ENCODE measurements at regions not wholly inside any gene's neighbourhood (a gene's known extent, or its start where the extent isn't known, plus 50 kb on each side); places are given as distances from the start of the nearest gene placed in this dataset.

DNA sequence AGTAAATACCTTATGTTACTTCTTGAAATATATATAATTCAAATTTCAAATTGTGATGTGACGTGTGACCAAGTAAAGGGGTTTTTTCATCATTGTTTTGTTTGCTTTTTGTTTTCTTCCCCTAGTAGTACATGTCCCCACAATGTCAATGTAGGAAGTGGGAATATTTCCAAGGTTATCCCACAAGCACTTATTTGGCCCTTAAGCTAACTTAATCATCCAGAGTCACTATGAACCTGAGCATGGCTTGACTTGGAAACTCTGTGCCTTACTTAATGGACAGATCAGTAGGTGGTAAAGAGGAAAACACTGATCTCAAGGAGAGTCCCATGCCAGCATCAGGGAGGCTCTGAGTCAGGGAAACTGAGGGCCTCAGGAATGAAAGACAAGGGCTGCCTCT, 569.3 kb upstream of the IGFBP3 start:
- no peaks in the 10 kb centered on the region for H4K20me1 ChIP-seq (ENCODE audit: control insufficient read depth, insufficient read depth)
- ChIA-PET SMC1A (ENCODE audit: uncharacterized antibody, unreplicated experiment) (interaction anchor here (0.5 to 1.6 kb wide), 7 partner anchors 13 to 136 kb away, joined by 3 read pairs; no protein-coding TSS in a partner anchor), CTCF (no interaction called here), POLR2A (no interaction called here), RAD21 (ENCODE audit: unreplicated experiment) (no interaction called here)
- H3K4me3 ChIP-seq, result no peak overlapping the region
- H3K9ac ChIP-seq (ENCODE audit: control insufficient read depth, insufficient read depth, low read length), result no peak overlapping the region
- WGBS (ENCODE audit: insufficient coverage, insufficient replicate concordance, low lambda C conversion rate, missing lambda C conversion rate), result 0% methylated on average over 1 of the region's 1 CpG
- H3K79me2 ChIP-seq (ENCODE audit: control insufficient read depth, insufficient read depth, low read length), result no peaks in the 10 kb centered on the region
- no peaks in the 10 kb centered on the region for H3K27me3 ChIP-seq (replicated peaks in 1 of 2; ENCODE audit: control insufficient read depth in 2 of 2, insufficient read depth in 2 of 2, low read length in 1 of 2)
- ATAC-seq (no peak), FAIRE-seq (no peak), DNase-seq (ENCODE audit: low read depth, low spot score) (no peak)
- intact Hi-C loops (cut with micrococcal nuclease; ENCODE audit: unreplicated experiment) (no loop called here), in situ Hi-C loops (cut with MboI) (no loop called here)
- no peaks in the 10 kb centered on the region for H3K9me3 ChIP-seq (replicated peaks; ENCODE audit: control insufficient read depth, insufficient read depth, low read length)
- no peak overlapping the region for H3K27ac ChIP-seq (ENCODE audit: control insufficient read depth, insufficient read depth)
- H2AFZ ChIP-seq (ENCODE audit: control insufficient read depth, low read depth, low read length), result no peak overlapping the region
- no peaks in the 10 kb centered on the region for H3K36me3 ChIP-seq (ENCODE audit: control insufficient read depth in 2 of 2, insufficient read depth in 2 of 2, low read length in 1 of 2)
- BruUV-seq (replicated peaks), result no TSS peak
- H3K4me1 ChIP-seq (ENCODE audit: control insufficient read depth, insufficient read depth, low read length), result no peaks in the 10 kb centered on the region
- no peak overlapping the region for H3K4me2 ChIP-seq (ENCODE audit: control insufficient read depth, insufficient read depth)
- TF ChIP-seq, protein P1, sequence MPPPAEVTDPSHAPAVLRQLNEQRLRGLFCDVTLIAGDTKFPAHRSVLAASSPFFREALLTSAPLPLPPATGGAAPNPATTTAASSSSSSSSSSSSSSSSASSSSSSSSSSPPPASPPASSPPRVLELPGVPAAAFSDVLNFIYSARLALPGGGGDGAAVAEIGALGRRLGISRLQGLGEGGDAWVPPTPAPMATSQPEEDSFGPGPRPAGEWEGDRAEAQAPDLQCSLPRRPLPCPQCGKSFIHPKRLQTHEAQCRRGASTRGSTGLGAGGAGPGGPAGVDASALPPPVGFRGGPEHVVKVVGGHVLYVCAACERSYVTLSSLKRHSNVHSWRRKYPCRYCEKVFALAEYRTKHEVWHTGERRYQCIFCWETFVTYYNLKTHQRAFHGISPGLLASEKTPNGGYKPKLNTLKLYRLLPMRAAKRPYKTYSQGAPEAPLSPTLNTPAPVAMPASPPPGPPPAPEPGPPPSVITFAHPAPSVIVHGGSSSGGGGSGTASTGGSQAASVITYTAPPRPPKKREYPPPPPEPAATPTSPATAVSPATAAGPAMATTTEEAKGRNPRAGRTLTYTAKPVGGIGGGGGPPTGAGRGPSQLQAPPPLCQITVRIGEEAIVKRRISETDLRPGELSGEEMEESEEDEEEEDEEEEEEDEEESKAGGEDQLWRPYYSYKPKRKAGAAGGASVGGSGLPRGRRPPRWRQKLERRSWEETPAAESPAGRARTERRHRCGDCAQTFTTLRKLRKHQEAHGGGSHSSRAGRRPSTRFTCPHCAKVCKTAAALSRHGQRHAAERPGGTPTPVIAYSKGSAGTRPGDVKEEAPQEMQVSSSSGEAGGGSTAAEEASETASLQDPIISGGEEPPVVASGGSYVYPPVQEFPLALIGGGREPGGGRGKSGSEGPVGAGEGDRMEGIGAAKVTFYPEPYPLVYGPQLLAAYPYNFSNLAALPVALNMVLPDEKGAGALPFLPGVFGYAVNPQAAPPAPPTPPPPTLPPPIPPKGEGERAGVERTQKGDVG (CRISPR knock-in tag; IDR thresholded peaks at IDR 0.05), result no peak
- TF ChIP-seq RAD51 (IDR thresholded peaks at IDR 0.05) (no peak), MEF2A (IDR thresholded peaks at IDR 0.05; ENCODE audit: insufficient read depth, low read depth, low read length) (no peak), IRF4 (IDR thresholded peaks at IDR 0.05; ENCODE audit: low read depth, low read length) (no peak), STAT1 (conservative IDR thresholded peaks at IDR 0.05) (no peak), ZZZ3 (IDR thresholded peaks at IDR 0.05; ENCODE audit: control insufficient read depth, insufficient read length, low read depth) (no peak), RB1 (IDR thresholded peaks at IDR 0.05; ENCODE audit: borderline replicate concordance) (no peak), KAT2A (conservative IDR thresholded peaks at IDR 0.05; ENCODE audit: control insufficient read depth, low read depth, low read length) (no peak), IKZF1 (conservative IDR thresholded peaks at IDR 0.05) (no peak), BHLHE40 (IDR thresholded peaks at IDR 0.05; ENCODE audit: borderline replicate concordance in 1 of 2, low read depth in 2 of 2, low read length in 1 of 2) (no peak), PAX8 (IDR thresholded peaks at IDR 0.05) (no peak), SRF (IDR thresholded peaks at IDR 0.05; ENCODE audit: low read depth in 2 of 2, low read length in 2 of 2) (no peak)
- TF ChIP-seq, protein P2, sequence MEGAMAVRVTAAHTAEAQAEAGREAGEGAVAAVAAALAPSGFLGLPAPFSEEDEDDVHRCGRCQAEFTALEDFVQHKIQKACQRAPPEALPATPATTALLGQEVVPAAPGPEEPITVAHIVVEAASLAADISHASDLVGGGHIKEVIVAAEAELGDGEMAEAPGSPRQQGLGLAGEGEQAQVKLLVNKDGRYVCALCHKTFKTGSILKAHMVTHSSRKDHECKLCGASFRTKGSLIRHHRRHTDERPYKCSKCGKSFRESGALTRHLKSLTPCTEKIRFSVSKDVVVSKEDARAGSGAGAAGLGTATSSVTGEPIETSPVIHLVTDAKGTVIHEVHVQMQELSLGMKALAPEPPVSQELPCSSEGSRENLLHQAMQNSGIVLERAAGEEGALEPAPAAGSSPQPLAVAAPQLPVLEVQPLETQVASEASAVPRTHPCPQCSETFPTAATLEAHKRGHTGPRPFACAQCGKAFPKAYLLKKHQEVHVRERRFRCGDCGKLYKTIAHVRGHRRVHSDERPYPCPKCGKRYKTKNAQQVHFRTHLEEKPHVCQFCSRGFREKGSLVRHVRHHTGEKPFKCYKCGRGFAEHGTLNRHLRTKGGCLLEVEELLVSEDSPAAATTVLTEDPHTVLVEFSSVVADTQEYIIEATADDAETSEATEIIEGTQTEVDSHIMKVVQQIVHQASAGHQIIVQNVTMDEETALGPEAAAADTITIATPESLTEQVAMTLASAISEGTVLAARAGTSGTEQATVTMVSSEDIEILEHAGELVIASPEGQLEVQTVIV (IDR thresholded peaks at IDR 0.05; ENCODE audit: borderline replicate concordance, partially characterized antibody), result no peak
- TF ChIP-seq, protein P3, sequence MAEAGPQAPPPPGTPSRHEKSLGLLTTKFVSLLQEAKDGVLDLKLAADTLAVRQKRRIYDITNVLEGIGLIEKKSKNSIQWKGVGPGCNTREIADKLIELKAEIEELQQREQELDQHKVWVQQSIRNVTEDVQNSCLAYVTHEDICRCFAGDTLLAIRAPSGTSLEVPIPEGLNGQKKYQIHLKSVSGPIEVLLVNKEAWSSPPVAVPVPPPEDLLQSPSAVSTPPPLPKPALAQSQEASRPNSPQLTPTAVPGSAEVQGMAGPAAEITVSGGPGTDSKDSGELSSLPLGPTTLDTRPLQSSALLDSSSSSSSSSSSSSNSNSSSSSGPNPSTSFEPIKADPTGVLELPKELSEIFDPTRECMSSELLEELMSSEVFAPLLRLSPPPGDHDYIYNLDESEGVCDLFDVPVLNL (IDR thresholded peaks at IDR 0.05; ENCODE audit: low read depth, low read length), result no peak
- TF ChIP-seq, protein P4, sequence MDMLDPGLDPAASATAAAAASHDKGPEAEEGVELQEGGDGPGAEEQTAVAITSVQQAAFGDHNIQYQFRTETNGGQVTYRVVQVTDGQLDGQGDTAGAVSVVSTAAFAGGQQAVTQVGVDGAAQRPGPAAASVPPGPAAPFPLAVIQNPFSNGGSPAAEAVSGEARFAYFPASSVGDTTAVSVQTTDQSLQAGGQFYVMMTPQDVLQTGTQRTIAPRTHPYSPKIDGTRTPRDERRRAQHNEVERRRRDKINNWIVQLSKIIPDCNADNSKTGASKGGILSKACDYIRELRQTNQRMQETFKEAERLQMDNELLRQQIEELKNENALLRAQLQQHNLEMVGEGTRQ (IDR thresholded peaks at IDR 0.05; ENCODE audit: borderline replicate concordance, low read depth, low read length), result no peak
- TF ChIP-seq, protein P5, sequence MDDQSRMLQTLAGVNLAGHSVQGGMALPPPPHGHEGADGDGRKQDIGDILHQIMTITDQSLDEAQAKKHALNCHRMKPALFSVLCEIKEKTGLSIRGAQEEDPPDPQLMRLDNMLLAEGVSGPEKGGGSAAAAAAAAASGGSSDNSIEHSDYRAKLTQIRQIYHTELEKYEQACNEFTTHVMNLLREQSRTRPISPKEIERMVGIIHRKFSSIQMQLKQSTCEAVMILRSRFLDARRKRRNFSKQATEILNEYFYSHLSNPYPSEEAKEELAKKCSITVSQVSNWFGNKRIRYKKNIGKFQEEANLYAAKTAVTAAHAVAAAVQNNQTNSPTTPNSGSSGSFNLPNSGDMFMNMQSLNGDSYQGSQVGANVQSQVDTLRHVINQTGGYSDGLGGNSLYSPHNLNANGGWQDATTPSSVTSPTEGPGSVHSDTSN (IDR thresholded peaks at IDR 0.05; ENCODE audit: insufficient replicate concordance, low read depth, low read length), result no peak
